ENCODE measurements at regions not wholly inside any gene's neighbourhood (a gene's known extent, or its start where the extent isn't known, plus 50 kb on each side); places are given as distances from the start of the nearest gene placed in this dataset.

DNA sequence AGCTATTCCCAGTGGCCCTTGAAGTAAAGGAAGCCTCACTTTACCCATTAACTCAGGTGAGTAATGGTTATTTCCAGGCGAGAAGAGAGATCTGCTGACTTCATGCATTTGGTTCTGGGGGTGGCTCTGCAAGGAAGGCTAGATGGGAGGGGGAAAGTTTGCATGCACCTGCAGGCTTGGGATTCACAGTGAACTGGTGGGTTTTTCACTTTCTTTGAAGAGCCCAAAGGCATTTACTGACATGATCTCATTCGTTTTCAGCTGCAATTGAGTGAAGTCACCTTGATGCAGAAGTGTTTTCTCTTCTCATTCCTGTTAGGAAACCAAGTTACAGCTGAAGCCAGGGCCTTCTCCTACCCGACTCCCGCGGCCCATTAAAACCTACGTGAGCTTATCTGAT lies 131.0 kb upstream of the N4BP1 start:
- Mint-ChIP-seq H3K4me1 (ENCODE audit: low read depth) (no peaks in the 10 kb centered on the region), H3K9me3 (peaks cover 39% of the 10 kb centered on the region), H3K27me3 (ENCODE audit: insufficient read depth) (no peaks in the 10 kb centered on the region), H3K36me3 (ENCODE audit: low read depth) (no peaks in the 10 kb centered on the region), H3K27ac (no peak overlapping the region), H3K4me3 (no peak overlapping the region)
- no peak for TF ChIP-seq CTCF (IDR thresholded peaks at IDR 0.05)
- no peak for DNase-seq

GRCh38 chr16:48734220-48734619 lies 124.2 kb upstream of the N4BP1 start:
- H3K27me3 Mint-ChIP-seq (ENCODE audit: insufficient read depth), result peaks cover 3% of the 10 kb centered on the region
- H3K4me1 Mint-ChIP-seq (ENCODE audit: low read depth), result no peaks in the 10 kb centered on the region
- H3K9me3 Mint-ChIP-seq, result peaks cover 32% of the 10 kb centered on the region
- no peak overlapping the region for H3K27ac Mint-ChIP-seq
- H3K36me3 Mint-ChIP-seq (ENCODE audit: low read depth), result no peaks in the 10 kb centered on the region
- no peak for TF ChIP-seq CTCF (IDR thresholded peaks at IDR 0.05)
- no peak for DNase-seq
- H3K4me3 Mint-ChIP-seq, result no peak overlapping the region

DNA sequence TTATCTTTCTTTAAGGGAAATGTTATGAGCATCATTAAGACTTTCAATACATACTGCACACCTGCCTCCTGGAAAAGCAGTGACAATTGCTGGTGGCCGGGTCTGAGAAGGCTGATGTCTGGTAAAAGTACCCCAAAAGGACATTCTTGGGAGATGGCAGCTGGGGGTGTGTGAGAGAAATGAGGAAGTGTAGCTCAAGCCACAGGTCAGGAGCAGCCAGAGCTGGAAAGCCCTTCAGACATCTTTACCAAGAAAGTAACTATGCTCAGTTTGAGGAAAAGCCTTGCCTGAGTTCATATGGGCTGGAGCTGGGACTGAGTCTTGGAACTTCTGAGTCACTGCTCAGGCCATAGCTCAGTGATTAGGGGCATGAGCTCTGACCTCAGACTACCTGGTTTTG lies 94.7 kb upstream of the N4BP1 start:
- no peak for DNase-seq
- H3K9me3 Mint-ChIP-seq, result peaks cover 3% of the 10 kb centered on the region
- no peaks in the 10 kb centered on the region for H3K27me3 Mint-ChIP-seq (ENCODE audit: insufficient read depth)

GRCh38 chr16:48687421-48688038 lies 77.5 kb upstream of the N4BP1 start:
- Mint-ChIP-seq H3K4me3 (no peak overlapping the region), H3K36me3 (ENCODE audit: low read depth) (no peaks in the 10 kb centered on the region), H3K9me3 (no peaks in the 10 kb centered on the region), H3K4me1 (ENCODE audit: low read depth) (no peaks in the 10 kb centered on the region), H3K27ac (no peak overlapping the region), H3K27me3 (ENCODE audit: insufficient read depth) (peaks cover 10% of the 10 kb centered on the region; the same call in 1 of the 2 replicates)
- DNase-seq, result peak; percentile 66
- peak; percentile 86 for TF ChIP-seq CTCF (IDR thresholded peaks at IDR 0.05)

More for the DNA sequence above, 94.7 kb upstream of the N4BP1 start:
- Mint-ChIP-seq H3K4me3 (no peak overlapping the region), H3K27ac (no peak overlapping the region), H3K36me3 (ENCODE audit: low read depth) (no peaks in the 10 kb centered on the region), H3K4me1 (ENCODE audit: low read depth) (no peaks in the 10 kb centered on the region)
- no peak for TF ChIP-seq CTCF (IDR thresholded peaks at IDR 0.05)

DNA sequence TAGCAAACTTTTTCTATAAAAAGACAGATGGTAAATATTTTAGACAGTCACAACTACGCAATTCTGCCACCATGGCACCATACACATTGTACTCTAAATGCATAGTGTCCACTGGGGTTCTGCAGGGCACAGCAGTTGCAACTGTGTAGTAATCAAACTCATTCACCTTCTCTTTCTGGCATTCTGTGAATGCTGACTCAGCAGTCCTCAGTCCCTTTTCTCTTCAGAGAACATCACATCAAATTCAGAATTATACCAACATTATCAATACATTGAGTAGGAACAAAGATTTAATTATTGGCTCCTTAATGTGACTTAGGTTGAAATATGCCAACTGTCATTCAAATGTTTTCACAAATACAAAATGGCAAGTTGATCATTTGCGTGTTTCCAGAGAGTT lies 74.2 kb upstream of the N4BP1 start:
- no peak for DNase-seq
- no peak for TF ChIP-seq CTCF (IDR thresholded peaks at IDR 0.05)
- H3K36me3 Mint-ChIP-seq (ENCODE audit: low read depth), result no peaks in the 10 kb centered on the region
- H3K27ac Mint-ChIP-seq, result no peak overlapping the region
- no peak overlapping the region for H3K4me3 Mint-ChIP-seq
- peaks cover 7% of the 10 kb centered on the region; the same call in 1 of the 2 replicates for H3K27me3 Mint-ChIP-seq (ENCODE audit: insufficient read depth)
- no peaks in the 10 kb centered on the region for H3K9me3 Mint-ChIP-seq
- no peaks in the 10 kb centered on the region for H3K4me1 Mint-ChIP-seq (ENCODE audit: low read depth)
